ENCODE measurements at regions not wholly inside any gene's neighbourhood (a gene's known extent, or its start where the extent isn't known, plus 50 kb on each side); places are given as distances from the start of the nearest gene placed in this dataset.

DNA sequence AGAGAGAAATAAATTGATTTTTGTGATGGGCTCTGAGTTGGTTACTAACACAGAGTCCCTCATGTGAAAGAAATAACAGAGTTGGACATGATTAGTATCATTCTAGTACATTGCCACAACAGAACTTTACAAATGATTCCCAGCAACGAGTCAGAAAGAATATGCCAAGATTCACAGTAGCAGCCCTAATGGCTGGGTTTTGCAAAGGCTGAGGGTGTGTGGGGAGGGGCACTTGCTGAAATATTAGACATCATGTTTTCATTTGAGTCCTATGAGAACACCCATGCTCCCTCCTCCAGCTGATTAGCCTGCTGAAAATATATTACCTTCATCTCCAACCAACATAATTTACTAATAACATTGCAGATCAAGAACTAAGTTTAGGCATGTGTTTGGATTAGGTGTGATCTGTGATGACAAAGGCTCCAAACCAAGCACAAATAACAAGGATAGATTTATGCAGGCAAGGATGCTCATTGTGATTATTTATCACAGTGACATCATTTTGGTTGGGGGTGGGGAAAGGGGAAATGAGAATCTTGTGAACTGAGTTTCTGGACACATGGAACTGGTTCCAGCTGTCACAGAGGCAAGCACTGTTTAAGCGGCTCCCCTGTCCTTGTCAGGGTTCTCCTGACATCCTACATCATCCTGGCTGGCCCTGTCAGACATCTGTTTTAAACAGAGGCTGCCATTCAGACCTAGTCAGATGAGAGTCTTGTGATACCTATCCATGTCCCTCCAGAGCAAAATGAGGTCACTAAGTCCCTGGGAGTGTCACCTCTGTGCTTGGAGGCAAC lies 205.8 kb upstream of the NCKAP5 start:
- DNase-seq, result no peak

DNA sequence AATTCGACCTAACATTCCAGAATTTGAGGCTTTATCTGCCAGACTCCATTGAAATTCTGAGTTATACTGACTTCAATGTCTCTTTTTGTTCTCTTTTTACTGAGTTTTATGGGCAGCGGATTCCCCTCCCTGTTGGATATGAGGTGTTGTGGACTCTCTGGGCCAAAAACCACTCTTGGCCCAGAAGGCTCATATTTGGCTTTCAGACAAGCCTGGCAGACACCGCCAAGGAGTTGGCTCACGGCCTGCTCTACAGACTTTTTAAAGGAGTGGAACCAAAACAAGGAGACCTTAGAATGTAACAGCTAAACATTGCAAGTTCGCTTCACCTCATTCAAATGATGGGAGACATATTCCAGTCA lies 206.4 kb upstream of the NCKAP5 start:
- no peak for DNase-seq

DNA sequence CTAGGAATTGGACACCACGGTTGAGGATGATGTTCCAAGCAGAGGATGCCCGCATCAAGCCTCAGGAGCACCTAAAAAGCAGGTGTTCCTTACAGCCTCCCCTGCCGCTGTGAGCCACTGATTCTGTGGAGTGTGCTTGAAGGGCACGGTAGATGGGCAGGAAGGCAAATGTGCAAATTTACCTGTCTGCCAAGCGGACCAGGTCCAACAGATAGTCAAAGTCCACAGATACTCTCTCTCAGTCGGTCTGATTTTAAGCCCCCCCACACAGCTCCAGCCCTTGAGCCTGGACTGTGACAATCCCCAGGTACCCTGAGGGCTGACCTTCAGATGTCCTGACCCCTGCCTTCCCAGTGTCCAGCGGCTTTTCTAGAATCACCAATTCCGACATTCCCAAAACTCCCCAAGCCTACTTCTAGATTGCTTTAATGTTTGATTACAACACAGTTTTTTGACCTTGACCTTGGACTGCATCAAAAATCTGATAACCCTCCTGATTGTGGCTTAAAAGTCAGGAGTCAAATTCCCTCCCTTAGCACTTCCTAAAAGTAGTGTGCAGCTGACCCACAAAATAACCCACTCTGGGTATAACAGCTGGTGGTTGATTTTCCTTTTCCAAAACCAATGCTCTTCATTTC lies 208.8 kb upstream of the NCKAP5 start:
- DNase-seq, result no peak

DNA sequence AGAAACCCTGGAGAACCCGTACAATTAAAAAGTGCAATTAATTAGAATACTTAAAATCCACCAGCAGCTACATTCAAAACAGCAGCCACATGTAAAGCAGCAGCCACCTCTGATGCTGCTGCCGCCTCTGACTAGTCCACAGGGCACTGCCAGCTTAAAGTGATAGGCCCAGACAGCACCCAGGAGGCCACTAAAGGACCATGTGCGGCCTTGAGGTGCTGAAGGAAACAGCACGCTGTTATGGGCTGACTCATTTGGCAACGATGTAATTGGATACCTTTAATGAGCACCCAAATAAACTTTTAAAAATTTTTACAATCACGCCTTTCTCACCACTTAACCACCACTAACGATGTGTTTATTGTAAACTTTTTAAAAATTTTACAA lies 209.3 kb upstream of the NCKAP5 start:
- no peak for DNase-seq

DNA sequence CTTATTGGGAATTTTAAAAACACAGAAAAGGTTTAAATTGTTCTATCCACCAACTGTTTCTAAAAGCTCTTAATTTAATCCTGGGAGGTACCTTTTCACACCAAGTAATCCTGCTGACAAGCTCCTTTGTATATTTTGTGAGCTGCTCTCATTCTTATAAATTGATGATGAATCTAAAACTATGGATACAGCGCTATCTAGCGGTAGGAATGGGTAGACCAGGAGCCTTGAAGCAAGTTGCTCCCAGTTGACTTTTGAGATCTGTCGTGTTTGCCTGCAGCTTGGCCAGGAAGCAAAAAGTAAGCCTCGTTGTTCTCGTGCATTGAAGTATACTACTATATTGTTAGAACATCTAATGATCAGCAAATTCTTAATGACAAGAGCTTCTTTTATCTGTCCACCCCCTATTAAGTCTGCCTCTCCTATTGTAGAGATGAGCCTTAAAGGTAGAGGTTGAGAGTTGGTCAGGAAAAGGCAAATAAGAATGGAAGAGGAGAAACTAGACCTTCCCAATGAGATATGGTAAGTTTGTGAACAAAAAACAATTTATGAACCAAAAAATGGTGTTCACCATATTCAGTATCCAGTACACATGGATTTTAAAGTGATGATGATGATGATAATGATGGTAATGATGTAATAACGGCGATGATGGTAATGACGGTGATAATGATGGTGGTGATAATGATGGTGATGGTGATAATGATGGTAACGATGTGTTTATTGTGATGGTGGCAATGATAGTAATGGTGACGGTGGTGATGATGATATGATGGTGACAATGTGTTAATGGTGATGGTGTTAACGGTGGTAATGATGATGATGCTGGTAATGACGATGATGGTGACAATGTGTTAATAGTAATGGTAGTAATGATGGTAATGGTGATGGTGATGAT lies 212.1 kb upstream of the NCKAP5 start:
- DNase-seq, result peak; percentile 37

DNA sequence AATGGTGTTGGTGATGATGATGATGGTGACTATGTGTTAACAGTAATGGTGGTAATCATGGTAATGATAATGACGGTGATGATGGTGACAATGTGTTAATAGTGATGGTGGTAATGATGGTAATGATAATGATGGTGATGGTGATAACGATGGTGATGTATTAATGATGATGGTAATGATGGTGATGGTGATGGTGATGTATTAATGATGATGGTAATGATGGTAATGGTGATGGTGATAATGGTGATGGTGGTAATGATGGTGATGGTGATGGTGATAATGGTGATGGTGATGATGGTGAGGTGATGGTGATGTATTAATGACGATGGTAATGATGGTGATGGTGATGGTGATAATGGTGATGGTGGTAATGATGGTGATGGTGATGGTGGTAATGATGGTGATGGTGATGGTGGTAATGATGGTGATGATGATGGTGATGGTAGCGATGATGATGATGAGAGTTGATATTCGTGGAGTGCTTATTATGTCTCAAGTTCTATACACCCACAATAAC lies 212.8 kb upstream of the NCKAP5 start:
- no peak for DNase-seq

DNA sequence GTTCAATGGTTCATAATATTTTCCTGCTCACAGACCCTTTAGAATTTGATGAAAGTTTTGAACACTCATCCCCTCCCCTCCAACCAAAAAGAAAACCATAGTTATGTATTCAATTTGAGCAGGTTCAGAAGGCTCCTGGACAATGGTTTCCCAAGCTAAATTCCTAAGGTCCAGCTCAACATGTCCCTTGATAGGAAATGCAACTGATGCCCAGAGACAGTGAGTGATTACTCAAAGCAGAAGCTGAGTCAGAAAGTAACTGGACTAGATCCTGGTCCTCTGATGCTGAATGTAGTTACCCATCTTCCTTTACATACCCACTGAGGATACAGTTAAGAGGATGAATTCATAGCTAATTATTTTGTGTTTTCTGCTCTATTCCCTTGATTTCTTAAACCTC lies 218.9 kb upstream of the NCKAP5 start:
- no peak for DNase-seq

DNA sequence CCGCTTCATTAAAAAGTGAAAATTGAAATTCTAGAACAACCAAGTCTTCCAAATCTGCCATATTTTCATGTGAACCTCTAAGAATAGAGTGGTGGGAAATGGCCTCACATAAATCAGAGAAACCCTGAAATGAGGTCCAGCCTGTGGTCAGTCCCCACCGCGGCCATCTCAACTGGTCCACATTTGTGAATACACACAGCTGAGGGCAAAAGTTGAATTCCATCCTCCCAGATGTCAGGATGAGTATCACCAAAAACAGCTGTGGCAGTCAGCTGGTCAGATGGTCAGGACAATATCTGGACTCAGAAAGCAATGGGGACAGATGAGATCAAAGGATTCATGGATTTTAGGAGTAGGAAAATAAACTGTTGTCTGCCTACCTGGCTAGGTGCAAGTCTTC lies 219.4 kb upstream of the NCKAP5 start:
- DNase-seq, result no peak

DNA sequence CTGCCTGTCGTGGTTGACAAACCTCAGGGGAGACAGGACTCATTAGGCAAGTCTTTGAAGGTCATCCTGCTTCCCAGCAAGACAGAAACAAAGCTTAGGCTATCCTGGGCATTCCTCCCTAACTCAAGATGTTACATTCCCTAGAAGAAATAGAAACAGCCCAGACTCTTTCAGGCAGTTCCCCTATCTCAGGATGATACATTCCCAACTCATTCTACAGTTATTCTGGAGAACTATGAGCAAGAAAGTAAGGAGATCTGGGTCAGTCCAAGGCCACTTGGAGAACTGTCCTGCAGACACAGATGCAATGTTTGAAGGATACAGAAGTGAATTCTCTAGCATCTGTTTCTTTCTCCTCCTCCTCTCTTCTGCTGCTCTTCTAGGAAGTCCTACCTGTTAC lies 220.1 kb upstream of the NCKAP5 start:
- no peak for DNase-seq

DNA sequence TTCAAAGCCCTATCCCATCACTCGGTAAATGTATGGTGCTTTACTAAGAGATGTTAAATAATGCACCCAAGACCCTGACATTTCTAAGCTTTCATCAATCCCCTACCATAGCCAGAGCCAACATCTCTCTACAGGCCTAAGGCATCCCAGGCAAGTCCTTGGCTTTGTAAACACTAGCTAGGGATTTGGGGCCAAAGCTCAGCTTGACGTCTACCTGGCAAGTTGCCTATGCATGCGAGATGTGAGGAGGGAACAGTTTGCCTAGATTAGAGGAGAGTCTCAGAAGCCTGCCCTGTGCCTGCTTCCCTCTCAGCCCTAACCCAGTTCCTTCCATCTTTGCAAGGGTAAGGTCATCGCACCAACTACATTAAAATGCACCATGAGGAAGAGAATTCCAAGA lies 221.5 kb upstream of the NCKAP5 start:
- no peak for DNase-seq

DNA sequence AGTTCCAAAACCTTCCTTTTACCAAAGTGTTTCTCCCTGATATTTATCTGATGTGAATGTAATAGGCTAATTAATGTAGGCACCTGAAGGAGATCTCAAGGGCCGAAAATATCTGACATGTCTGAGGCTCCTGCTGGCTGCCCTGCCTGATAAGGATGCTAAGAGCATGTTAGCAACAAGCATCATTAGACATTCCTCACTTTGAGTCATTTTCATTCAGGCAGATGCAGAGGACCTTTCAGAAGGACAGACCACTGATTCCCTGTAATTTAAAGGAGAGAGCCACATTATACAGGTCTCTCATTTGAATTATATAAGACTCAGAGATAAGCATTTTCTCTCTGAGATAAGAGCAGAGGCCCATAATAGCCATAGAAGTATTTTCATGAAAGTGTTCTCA lies 222.4 kb upstream of the NCKAP5 start:
- DNase-seq, result no peak

DNA sequence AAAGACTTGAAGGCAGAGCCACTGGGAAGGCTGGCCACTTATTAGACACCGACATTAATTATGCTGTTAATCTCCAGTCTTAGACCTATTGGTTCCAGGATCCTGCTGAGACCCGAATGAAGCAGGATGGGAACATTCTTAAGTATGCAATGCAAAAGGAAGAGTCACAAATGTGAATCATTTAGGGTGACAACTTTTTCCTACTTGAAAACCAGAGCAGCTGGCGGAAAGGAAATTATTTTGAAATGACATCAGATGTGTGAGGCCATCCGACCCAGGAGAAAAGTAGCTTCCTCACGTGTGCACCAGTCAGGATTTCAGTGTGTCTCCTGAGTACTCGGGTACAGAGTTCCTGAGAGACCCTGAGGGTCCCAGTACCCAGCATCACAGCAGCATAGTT lies 222.9 kb upstream of the NCKAP5 start:
- DNase-seq, result no peak

DNA sequence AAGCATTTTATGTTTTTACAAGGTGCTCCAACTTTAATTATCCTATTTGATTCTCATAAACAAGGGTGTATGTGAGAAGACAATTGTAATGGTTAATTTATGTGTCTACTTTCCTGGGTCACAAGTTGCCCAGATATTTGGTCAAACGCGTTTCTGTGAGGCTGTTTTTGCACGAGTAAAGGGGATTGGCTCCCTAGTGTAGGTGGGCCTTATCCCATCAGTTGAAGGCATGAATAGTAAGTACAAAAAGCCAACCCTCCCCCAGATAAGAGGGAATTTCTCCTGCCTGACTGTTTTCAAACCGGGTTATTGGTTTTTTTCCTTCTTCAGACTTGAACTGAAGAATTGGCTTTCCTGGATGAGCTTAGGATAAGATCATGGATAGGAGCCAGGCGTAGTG lies 224.0 kb upstream of the NCKAP5 start:
- DNase-seq, result no peak

DNA sequence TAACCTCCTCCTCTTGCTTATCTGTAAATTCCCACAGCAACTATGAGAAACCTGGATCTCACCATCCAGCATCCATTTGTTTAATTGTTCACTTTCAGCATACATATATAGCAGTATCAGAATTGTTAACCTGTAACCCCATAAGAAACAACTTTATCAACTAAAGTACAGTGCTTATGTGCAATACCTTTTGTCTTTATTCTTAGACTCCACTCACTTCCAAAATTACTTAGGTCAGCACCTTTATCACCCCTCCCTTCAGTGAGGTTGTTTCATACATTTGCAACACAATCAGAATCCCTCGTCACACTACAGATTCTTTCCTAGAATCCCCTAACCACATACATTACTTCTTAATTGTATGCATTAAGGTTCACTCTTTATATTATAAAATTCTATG lies 225.9 kb upstream of the NCKAP5 start:
- no peak for DNase-seq

DNA sequence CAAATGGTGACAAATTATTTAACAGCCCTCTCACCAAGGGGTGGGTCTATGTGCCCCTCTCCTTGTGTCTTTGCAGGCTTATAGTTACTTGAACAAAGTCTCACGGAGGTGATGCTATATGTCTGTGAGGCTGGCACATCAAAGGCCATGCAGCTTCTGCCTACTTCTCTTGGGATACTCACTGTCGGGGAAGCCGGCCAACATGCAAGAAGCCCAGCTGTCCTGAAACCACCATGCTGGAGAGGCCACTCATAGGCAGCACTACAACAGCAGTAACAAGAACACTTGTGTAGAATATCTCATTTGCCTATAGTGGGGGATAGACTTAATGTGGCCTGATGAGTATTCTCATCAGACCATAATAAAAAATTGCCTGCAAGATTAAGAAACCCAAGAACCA lies 233.7 kb upstream of the NCKAP5 start:
- DNase-seq, result no peak

DNA sequence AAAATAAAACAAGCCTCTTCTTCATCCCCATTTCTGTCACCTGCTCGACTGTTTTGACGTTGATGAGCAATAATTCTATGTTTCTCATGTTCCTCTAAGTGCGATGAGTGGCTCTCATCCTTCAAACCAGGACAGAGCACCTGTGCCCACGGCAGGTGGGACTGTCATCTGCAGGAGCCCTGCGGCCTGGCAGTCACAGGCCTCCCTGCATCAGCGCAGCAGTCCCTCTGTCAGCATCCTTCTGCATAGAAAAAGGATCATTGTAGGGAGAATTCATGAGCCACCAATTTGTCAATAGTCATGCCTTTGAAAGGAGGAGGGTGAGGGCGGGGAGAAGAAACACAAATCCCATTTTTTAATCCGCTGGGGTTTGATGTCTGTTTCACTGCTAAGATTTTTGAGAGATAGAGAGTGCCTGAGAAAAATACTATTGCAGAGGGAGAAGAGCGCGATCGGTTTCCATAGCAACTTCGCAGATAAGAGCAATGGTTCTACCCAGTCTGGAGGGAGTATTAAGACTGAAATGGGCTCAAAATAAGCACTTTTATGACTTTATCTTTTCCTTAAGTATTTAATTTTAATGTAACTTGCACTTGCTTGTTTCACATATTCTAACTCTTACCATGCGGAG lies 234.3 kb upstream of the NCKAP5 start:
- no peak for DNase-seq

DNA sequence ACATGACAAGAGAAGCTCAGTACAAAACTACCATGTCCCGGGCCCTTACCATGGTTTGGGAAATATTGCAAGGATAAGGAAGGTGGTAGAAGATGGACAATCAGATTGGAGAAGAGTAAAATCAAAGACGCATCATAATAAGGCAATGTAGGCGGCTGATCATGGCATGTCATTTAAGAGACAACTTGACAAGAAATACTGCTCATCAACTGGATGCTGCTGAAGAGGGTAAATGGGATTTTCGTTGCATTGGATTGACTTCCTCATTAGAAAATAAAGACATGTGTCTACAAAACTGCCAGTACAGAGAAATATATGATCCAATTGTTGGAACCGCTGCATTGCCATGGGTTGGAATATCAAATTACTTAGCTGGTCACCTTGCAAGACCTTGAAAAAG lies 238.3 kb upstream of the NCKAP5 start:
- DNase-seq, result no peak

DNA sequence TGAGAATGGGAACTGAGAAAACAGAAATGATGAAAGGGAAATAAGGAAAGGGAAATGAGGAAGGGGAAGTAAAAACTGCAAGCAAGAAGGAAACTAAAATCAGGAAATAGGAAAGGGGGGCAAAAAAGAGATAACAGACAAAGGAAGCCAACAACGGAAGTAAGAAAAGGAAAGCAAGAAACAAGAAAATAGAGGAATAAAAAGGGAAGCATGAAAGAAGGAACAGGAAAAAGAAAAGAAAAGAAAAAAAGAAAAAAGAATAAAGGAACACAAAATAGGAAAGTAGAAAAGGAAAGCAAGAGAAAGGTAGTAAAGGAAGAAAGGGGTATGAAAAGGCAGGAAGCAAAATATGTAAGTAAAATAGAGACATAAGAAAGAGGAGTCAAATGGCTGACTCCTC lies 241.2 kb upstream of the NCKAP5 start:
- no peak for DNase-seq

DNA sequence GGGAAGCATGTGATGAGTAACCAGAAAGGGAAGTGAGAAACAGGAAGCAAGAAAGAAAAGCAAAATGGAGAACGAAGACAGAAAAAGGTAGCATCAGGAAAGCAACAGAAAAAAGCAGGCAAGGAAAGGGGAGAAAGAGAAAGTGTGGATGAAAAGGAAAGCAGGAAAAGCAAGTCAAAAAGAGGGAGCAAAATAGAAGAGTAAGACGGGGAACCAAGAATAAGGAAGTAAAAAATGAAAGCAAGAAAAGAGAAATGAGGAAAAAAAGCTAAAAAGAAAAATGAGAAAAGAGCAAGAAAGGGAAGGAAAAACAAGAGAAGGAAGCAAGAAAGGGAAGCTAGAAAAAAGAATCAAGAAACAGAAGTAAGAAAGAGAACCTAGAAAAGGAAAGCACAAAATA lies 242.3 kb upstream of the NCKAP5 start:
- no peak for DNase-seq

DNA sequence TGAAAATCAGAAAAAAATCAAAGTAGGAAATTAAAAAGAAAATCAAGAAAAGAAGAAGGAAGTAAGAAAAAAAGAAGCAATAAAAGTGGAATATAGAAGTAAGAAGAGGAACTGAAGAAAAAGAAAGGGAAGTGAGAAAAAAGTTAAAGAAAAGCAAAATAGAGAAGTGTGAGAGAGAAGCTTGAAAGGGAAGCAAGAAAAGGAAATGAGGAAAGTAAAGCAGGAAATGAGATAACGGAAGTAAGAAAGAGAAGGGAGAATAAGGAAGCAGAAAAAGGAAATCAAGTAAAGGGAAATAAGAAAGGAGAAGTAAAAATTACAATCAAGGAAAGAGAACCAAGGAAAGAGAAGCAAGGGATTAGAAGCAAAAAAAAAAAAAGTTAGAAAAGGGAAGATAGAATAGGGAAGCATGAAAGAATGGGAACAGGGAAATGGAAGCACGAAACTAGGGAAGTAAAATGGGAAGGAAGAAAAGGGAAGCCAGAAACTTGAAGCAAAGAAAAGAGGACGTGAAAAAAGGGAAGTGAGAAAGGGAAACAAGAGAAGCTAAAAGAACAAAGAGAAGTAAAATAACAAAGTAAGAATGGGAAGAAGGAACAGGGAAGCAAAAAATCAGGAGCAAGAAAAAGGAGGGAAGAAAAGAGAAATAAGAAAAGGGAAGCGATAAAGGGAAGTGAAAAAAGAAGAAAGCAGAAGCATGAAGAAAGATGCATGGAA lies 243.3 kb upstream of the NCKAP5 start:
- no peak for DNase-seq

DNA sequence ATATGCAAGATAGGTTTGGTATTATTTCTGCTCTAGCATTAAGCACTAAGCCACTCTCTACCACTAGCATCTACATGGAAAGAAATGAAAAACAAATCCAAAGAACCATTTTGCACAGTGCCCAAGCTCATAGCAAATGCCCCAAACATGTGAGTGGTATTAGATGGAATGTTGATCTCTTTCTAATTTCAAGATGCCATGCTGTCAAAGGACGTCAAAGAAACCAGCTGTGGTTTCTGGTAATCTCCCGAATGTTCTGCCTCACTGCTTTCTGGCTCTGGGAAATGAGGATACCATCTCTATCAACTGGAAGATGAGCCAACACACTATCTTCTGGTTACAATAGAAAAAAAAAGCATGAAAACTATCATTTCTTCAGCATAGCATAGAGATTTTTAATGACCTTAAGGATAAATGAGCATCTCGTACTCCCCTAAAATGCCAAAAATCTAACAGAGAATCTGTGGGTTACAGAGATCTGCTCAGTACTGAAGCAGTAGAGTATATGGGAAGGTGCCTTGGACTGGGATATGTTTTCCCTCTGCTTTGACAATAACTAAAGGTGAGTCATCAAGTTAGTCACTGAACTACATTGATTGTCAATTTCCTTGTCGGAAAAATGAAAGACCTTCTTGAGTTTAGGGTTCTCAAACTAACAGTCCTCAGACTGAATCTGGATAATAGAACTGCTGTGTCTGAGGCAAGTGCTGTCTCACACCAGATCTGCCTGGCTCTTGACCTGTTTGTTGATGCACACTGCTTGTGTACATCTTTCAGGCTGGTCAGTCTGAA lies 244.8 kb upstream of the NCKAP5 start:
- no peak for DNase-seq

DNA sequence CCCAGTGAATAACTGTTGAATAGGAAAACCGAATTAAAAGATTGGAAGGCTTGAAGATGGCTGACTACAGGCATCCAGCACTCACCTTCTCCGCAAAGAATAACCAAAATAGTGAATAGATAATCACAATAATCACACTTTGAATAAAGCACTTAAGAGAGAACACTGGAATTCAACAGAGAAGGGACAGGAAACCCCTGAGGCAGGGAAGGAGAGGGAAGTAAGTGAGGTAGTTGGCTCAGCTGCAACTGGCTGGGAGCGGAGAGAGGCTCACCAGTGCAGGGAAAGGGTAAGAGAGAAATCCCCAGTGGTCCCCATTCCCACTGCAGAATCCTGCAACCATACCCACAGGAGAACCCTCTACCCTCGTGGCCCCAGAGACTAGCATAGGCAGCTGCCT lies 246.6 kb upstream of the NCKAP5 start:
- no peak for DNase-seq

All from NCI-H1436 (cell line).